Panc1 (cell line): ENCODE measurements at regions not wholly inside any gene's neighbourhood (a gene's known extent, or its start where the extent isn't known, plus 50 kb on each side); places are given as distances from the start of the nearest gene placed in this dataset.

ENCODE experiments used
- ATAC-seq: fragments of 200-7000 bp; cut with Tn5 transposase; 2 replicates; pipeline ENCODE4 v1.9.1; 2020; ENCODE audit warnings: mild to moderate bottlenecking, moderate library complexity
- BruUV-seq: library from RNA; stranded (reverse); fragments of 400-500 nt; replicated peaks from 2 replicates; lab custom pipeline; 2021; lab: Mats Ljungman, UMichigan
- CTCF ChIA-PET: fragments of 300-600 bp; sonication (Branson Sonifier 250); formaldehyde crosslinking; loops from one replicate; lab custom pipeline; 2022; ENCODE audit warnings: antibody characterized with exemption; lab: Charles Lee
- POLR2A ChIA-PET: fragments of 300-600 bp; sonication (Branson Sonifier 250); formaldehyde crosslinking; loops from one replicate; lab custom pipeline; 2022; ENCODE audit warnings: antibody characterized with exemption; lab: Charles Lee
- DNase-seq: peaks from one replicate; pipeline ENCODE4 v3.0.0-alpha.2; 2010; ENCODE audit warnings: low read depth, low spot score
- H3K27ac ChIP-seq: 2 replicates; pipeline ENCODE4 v1.5.1; 2011; ENCODE audit warnings: mild to moderate bottlenecking, low read length, inconsistent platforms
- H3K27me3 ChIP-seq: fragments of 200-500 bp; sonication (Bioruptor generic); 2 replicates; pipeline ENCODE4 v1.6.0; 2014; ENCODE audit warnings: low read length, inconsistent platforms; ENCODE audit not compliant: control insufficient read depth, insufficient read depth
- H3K36me3 ChIP-seq: fragments of 200-500 bp; sonication (Bioruptor generic); 2 replicates; pipeline ENCODE4 v1.5.1; 2014; ENCODE audit warnings: inconsistent platforms, mild to moderate bottlenecking, low read length, moderate library complexity; ENCODE audit not compliant: control insufficient read depth, insufficient read depth
- H3K4me1 ChIP-seq: 2 replicates; pipeline ENCODE4 v1.5.1; 2011; ENCODE audit warnings: inconsistent platforms, mild to moderate bottlenecking, low read length, moderate library complexity; ENCODE audit not compliant: control insufficient read depth, insufficient read depth
- H3K4me3 ChIP-seq, 2 experiments: 2 replicates each; pipeline ENCODE4 v1.5.1; 2011 to 2012; ENCODE audit warnings: low read depth in 2 of 2, low read length in 2 of 2, mild to moderate bottlenecking in 2 of 2, inconsistent platforms in 1 of 2, moderate library complexity in 1 of 2
- H3K9me3 ChIP-seq: fragments of 200-500 bp; sonication (Bioruptor generic); 2 replicates; pipeline ENCODE4 v1.5.1; 2014; ENCODE audit warnings: low read depth, mild to moderate bottlenecking, inconsistent platforms, low read length, moderate library complexity; ENCODE audit not compliant: control insufficient read depth, insufficient read depth
- CTCF ChIP-seq: fragments of 450-650 bp; IDR thresholded peaks from 2 replicates; pipeline ENCODE4 v1.5.1; 2017; ENCODE audit warnings: mild to moderate bottlenecking
- POLR2AphosphoS5 ChIP-seq: IDR thresholded peaks from 2 replicates; pipeline ENCODE4 v1.6.1; 2012; ENCODE audit warnings: mild to moderate bottlenecking, low read depth, low read length, moderate library complexity
- REST ChIP-seq, 2 experiments: IDR thresholded peaks; 2 replicates each; pipeline ENCODE4 v1.6.1; 2011 to 2012; ENCODE audit warnings: low read depth in 2 of 2, control low read depth in 1 of 2, low read length in 1 of 2, mild to moderate bottlenecking in 1 of 2, moderate library complexity in 1 of 2; ENCODE audit not compliant: insufficient read depth in 1 of 2
- SIN3A ChIP-seq: IDR thresholded peaks from 2 replicates; pipeline ENCODE4 v1.6.1; 2012; ENCODE audit warnings: low read depth, mild to moderate bottlenecking, low read length, moderate library complexity, borderline replicate concordance; ENCODE audit not compliant: insufficient read depth
- TCF7L2 ChIP-seq: IDR thresholded peaks from 2 replicates; pipeline ENCODE4 v1.6.1; 2011; ENCODE audit warnings: mild to moderate bottlenecking, low read depth, low read length, inconsistent platforms
- in situ Hi-C: cut with HindIII; loops from 2 replicates; pipeline ENCODE4 v1.10.0; 2016; ENCODE audit warnings: low sequenced_read_pairs, low pct_unique_long_range_greater_than_20kb
- intact Hi-C: fragments of 100-400 bp; cut with micrococcal nuclease; formaldehyde crosslinking; loops from one replicate; pipeline ENCODE4 v1.10.0; 2022; ENCODE audit not compliant: unreplicated experiment

- ATAC-seq (no peak), DNase-seq (no peak)
- in situ Hi-C loops = no loop called here
- ChIA-PET CTCF (no interaction called here), POLR2A (no interaction called here)
- TF ChIP-seq TCF7L2 (no peak), SIN3A (no peak), POLR2AphosphoS5 (no peak), CTCF (no peak), REST (IDR thresholded peaks at IDR 0.05; ENCODE audit: insufficient read depth in 1 of 2, low read depth in 2 of 2, low read length in 1 of 2) (no peak)
- H3K4me3 ChIP-seq = peak overlapping the region in 1 of 2 experiments; percentile 37; a peak in 3 of 4 replicates
- no peaks in the 10 kb centered on the region for H3K27me3 ChIP-seq
- no peaks in the 10 kb centered on the region for H3K36me3 ChIP-seq
- BruUV-seq = no TSS peak
- peaks cover 21% of the 10 kb centered on the region for H3K4me1 ChIP-seq
- intact Hi-C loops = no loop called here
- peak overlapping the region; percentile 93 for H3K27ac ChIP-seq
- peaks cover 7% of the 10 kb centered on the region; the same call in 1 of the 2 replicates for H3K9me3 ChIP-seq
Observed at GRCh38 chr20:58016779-58017178, 211.7 kb downstream of the ANKRD60 start.

GRCh38 chr20:58014628-58015315, 213.7 kb downstream of the ANKRD60 start:
- intact Hi-C loops (no loop called here), in situ Hi-C loops (no loop called here)
- Histone ChIP-seq H3K27me3 (no peaks in the 10 kb centered on the region), H3K27ac (peak overlapping the region; percentile 72; the same call in 1 of the 2 replicates), H3K4me3 (no peak overlapping the region), H3K4me1 (peaks cover 21% of the 10 kb centered on the region), H3K9me3 (peaks cover 7% of the 10 kb centered on the region; the same call in 1 of the 2 replicates), H3K36me3 (no peaks in the 10 kb centered on the region)
- ChIA-PET POLR2A (no interaction called here), CTCF (interaction anchor here (0.6 kb wide), 1 partner anchor 13 kb away, joined by 4 read pairs; no protein-coding TSS in a partner anchor)
- BruUV-seq = no TSS peak
- no peak for TF ChIP-seq REST (IDR thresholded peaks at IDR 0.05; ENCODE audit: insufficient read depth in 1 of 2, low read depth in 2 of 2, low read length in 1 of 2)
- TF ChIP-seq SIN3A = no peak
- no peak for TF ChIP-seq POLR2AphosphoS5
- TF ChIP-seq CTCF = no peak
- DNase-seq (no peak), ATAC-seq (no peak)
